NOMO-1 treated with dmso at 0.1 percent for 144 hours (cell line): ENCODE measurements at regions not wholly inside any gene's neighbourhood (a gene's known extent, or its start where the extent isn't known, plus 50 kb on each side); places are given as distances from the start of the nearest gene placed in this dataset.
A peak's percentile ranks its signal among the peaks of the same experiment; 100 is the strongest.

Source experiments
- DNase-seq: peaks from one replicate; lab custom pipeline; 2025; ENCODE audit not compliant: unreplicated experiment; lab: John Stamatoyannopoulos, UW

GRCh38 chr11:114758627-114759026 lies 80.3 kb downstream of the NXPE2 start:
- DNase-seq = no peak

DNA sequence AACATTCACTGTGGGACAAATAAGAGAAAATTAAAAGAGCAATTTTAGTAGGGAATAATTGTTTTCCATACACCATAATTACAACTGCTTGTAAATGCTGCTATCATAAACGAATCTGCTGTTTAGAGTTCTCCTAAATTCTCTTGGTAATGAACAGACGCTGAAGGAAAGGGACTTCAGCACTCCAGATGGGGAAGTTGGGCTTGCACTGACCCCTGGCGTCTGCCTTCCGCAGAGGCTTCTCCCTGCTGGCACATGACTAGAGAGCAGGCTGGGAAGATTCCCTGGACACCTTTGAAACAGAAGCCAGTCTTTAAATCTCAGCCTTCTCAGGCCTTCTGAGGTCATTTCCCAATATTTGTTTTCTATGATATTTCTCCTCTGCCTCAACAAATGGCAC lies 84.1 kb downstream of the NXPE2 start:
- peak; percentile 7 for DNase-seq

DNA sequence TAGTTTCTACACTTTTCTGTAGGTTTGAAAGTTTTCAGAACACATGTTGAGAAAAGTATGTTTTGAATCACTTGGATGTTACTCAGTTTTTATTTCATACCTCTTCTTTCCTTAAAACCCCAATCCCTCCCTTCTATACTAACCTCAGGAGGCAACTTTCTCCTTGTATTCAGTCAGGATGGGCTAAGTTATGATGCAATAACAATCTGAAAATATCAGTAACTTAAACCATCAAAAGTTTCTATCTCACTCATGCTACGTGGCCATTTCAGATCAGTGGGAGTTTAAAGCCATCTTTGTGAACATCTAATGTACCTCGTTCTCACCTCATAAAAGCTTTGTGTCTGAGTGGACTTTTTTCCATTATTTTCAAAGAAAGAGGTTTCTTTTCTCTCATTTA lies 86.2 kb downstream of the NXPE2 start:
- no peak for DNase-seq

- DNase-seq = no peak
These were observed 92.8 kb downstream of the NXPE2 start for GRCh38 chr11:114771172-114771571.

DNA sequence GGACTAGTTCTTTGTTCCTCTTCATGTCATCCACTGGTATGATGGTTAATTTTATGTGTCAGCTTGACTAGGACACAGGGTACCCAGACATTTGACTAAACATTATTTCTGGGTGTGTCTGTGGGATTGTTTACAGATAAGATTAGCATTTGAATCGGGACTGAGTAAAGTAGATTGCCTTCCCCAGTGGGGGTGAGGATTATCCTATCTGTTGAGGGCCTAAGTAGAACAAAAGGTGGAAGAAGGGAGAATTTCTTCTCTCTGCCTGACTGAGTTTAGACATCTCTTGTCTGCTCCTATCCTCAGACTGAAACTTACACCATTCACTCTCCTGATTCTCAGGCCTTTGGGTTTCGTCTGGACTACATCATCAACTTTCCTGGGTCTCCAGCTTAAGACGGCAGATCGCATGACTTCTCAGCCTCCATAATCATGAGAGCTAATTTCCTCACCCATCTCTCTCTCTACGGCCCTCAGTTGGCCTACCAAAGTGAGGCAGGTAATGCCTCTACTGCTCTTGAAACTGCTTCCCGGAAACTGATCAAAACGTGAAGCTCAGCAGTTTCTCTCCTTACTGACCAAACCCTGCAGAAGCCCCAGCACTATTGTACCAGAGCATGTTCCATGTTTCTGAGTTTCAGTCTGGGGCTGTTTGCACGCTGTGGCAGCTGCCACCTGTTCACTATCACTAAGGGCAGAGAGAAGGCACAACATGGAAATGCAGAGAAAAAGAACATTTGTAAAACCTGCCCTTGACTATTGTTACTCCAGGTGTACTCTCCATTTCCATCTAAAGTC lies 95.4 kb downstream of the NXPE2 start:
- DNase-seq = no peak

GRCh38 chr11:114774599-114775361 lies 96.5 kb downstream of the NXPE2 start:
- peak; percentile 7 for DNase-seq

DNA sequence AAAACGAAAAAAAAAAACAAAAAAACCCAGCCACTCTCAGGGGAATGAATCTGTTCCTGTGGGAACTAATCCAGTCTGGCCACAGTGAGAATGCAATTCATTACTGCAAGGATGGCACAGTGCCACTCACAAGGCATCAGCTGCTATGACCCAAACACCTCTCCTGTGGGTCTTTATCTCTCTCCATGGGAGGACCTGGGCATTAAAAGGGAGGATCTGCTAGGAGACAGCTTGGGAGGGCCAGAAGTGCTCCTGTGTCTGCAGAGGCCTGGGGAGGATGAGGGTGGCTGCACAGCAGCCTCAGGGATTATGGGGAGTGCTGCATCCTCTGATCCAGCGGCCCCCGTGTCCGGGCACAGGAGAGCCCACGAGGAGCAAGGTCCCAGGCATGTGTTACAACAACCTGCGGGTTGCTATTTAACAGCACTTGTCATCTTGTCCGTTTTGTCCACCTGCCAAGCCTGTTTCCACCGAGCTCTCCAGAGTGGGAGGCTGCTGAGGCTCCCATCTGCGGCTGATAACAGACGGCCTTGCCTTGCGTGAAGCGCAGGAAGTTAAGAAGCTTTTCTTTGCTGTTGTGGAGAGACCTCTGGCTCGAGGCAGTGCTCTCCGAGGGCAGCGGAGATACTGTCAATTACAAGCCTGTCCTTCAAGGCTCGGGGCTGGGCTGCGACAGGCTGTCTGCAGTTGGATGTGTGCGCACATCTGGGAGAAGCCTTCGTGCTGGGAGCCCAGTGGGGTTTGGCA lies 97.7 kb downstream of the NXPE2 start:
- no peak for DNase-seq

DNA sequence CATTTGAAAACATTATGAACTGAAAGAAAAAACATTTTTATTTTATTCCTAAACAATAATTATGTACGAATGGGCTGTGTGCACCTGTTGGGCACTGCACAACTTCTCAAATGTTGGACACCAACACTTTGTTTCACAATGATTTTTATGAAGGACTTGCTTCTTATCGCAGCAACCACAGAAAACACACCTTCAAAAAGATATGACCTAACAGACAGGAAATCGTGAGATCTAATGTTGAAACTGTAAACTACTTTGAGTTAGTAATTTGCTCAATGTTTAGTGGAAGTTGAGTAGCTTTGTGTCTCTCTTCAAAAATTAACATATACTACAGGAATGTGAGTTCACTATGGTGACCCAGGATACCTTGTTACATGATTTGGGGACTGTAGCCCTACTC lies 98.6 kb downstream of the NXPE2 start:
- DNase-seq = no peak

DNA sequence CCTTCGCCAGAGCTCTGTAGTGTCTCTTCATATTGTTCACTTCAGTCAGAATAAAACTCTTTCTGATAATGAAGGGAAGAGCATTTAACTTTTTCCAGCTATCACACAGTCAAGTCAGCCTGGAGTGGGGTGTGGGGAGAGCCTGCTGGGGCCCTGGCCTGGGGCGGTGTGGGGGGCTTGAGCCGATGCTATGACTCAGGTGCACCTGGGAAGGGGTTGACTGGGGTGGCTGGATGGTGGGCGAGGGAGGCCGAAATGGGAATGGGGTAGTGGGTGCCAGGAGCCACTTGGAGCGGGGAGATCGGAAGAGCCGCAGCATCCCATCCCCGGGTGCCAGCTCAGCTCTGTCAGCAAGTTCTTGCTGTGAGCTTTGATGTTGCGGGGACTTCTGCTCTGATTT lies 100.9 kb downstream of the NXPE2 start:
- DNase-seq = no peak

DNA sequence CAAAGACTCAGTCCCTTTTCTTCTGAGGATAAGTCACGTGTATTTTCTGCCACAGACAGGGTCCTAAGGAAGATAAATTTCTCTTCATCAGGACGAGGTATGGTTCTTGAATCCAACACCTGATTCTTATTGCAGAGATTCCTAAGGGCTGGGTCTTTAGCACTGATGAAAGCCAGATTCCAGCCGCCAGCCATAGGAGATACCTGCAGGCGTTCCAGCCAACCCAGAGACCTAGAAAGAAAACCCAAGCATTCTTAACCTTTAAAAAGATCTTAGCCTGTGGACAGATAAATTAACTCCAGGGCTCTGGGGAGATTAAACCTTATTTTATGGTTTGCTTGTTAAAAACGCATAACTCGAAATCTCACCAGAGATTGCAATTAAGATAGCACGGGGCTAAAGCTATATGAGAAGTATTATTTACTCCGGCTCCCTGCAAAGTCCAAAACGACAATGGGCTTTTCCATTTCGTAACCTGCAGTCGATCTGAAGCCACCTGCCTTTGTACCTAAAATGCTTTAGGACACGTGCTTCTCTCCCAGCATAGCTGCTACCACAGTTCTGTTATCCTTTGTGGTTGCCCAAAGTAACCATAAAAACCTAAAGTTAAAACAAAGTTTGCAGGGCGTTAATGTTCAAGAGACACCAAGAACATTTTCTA lies 104.5 kb downstream of the NXPE2 start:
- DNase-seq = no peak

GRCh38 chr11:114783805-114784204 lies 105.5 kb downstream of the NXPE2 start:
- no peak for DNase-seq

GRCh38 chr11:114784216-114784615 lies 105.9 kb downstream of the NXPE2 start:
- no peak for DNase-seq

- DNase-seq = no peak
These were observed 106.6 kb downstream of the NXPE2 start for GRCh38 chr11:114784891-114785290.

DNA sequence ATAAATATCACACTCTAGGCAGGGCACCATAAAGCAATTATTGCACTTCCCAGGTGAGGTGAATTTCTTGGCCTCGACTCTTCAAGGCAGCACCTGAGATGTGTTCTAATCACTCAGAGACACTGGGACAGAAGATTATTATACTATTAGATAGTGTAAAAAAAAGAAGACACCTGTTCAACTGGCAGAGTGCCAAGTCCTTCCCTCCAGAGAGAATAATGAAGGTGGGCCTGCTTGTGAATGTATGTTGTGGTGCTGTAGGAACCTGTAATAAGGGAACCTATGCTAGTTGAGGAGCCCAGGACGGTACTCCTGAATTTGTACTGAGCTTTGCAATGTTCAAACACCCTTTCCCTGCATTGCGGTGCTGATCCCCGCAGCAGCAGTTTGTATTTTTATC lies 107.5 kb downstream of the NXPE2 start:
- DNase-seq = no peak

DNA sequence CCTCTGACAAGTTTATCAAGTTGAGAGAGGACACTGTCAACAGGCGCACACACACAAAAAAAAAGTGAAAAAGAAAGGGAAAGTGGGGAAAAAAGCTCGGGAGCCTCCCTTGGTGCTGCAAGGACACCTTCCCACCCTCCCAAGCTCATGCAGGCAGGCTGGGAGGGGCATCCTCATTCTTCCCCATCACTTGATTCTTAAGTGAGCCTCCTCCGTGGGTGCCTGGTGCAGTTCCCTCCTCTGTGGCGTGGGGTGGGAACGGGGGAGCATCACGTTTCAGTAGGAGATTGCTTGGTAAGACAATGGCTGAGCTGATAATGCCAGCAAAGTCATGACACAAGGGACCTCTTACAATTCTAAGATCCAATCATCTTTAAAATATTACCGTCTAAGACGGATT lies 108.8 kb downstream of the NXPE2 start:
- DNase-seq = no peak

DNA sequence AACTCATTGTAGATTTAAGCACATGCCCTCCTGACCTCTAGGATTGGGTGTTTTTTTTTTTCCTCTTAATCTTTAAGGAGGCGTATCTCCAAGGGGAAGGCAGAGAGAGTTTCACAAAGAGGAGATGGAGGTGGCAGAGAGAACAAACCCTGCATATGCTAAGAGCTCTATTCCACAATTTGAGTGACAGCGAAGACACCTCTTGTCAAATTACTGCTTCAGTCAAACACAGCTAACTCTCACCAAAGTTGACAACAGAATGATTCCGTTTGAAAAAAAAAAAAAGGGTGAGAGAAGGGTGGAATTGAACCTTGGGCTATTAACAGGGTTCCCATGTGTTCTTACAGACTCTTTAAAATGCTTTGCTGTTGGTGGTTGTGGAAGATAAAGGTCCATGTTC lies 112.6 kb downstream of the NXPE2 start:
- no peak for DNase-seq

- DNase-seq = no peak
These were observed 115.8 kb downstream of the NXPE2 start for GRCh38 chr11:114794048-114794684.

DNA sequence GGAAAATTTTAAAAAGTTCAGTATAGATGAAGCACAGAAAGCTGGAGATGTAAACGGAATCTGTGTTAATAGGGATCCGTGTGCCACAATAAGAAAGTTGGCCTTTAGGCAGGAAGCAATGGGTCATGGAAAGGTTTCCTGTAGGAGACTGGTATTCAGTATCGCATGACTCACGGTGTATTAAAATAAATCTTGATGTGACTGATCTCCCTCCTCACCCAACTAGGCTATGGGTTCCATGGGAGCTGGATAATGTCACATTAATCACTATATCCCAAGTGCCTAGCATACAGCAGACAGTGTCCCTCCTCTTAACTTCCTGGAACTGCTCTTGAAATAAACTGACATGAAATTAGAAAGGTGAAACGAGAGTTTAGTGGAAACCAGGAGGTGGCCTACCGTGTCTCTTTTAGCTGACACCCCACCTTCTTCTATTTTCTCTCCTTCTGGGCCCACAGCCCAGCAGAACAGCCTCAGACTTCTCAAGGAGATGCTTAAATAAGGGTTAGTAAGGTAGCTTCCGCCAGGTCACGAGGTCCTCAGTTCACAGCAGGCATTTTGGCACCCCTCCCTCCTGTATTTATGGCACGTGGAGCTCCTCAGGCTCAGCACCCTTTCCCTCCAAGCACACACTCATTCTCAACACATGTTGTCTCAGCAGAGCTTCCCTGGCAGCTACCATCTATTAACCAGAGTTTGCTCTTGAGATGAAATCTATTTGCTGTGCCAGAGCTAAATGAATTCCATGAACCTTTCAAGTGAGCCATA lies 118.8 kb downstream of the NXPE2 start:
- DNase-seq = no peak

DNA sequence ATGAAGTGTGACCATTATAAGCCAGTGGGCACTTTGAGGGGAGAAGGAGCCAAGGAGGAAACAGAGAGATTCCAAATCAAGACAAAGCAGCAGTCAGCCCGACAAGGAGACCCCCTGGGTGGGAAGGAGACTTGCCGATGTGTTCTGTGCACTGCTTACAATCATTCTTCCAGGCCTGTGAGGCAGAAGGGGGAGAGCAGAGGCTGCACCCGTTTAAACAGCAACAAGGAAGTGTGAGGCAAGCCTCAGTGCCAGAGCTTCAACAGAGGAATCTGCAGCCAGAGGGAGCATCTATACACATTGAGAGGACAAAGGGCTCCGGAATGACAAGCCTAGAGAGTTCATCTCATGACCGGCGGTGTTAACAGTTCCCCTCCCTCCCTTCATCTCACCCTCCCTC lies 121.1 kb downstream of the NXPE2 start:
- no peak for DNase-seq

DNA sequence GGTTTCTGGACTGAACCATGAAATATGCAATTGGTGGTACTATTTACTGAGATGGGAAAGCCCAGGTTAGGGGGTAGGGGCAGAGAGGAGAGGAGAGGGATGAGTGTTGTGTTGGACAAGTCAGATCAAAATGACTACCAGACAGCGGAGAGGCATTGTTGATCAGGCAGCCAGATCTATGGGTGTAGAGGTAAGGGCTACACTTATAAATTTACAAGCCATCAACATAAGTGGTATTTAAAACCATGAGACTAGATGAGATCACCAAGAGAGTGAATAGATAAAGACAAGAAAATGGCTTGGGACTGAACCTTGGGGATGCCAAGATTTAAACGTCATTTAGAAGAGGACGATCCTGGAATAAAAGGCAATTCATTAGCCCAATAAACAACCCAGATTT lies 123.4 kb downstream of the NXPE2 start:
- no peak for DNase-seq
